Nephron progenitor cell (in vitro differentiated cells): ENCODE measurements at regions not wholly inside any gene's neighbourhood (a gene's known extent, or its start where the extent isn't known, plus 50 kb on each side); places are given as distances from the start of the nearest gene placed in this dataset.

Experiments used
- DNase-seq: peaks from one replicate; pipeline ENCODE4 v3.0.0; 2021
- H3K27ac Mint-ChIP-seq: 2 replicates; pipeline ENCODE4 v1.8.0; 2021; ENCODE audit warnings: mild to moderate bottlenecking, moderate library complexity, mixed read lengths
- H3K27me3 Mint-ChIP-seq: 2 replicates; pipeline ENCODE4 v1.8.0; 2021; ENCODE audit warnings: mild to moderate bottlenecking, low read depth, mixed read lengths; ENCODE audit not compliant: poor library complexity
- H3K36me3 Mint-ChIP-seq: 2 replicates; pipeline ENCODE4 v1.8.0; 2021; ENCODE audit warnings: low read depth, mixed read lengths
- H3K4me1 Mint-ChIP-seq: 2 replicates; pipeline ENCODE4 v1.8.0; 2021; ENCODE audit warnings: mixed read lengths
- H3K4me3 Mint-ChIP-seq: 2 replicates; pipeline ENCODE4 v1.8.0; 2021; ENCODE audit warnings: mild to moderate bottlenecking, moderate library complexity, mixed read lengths
- H3K9me3 Mint-ChIP-seq: 2 replicates; pipeline ENCODE4 v1.8.0; 2021; ENCODE audit warnings: mild to moderate bottlenecking, moderate library complexity, mixed read lengths
- TF ChIP-seq, protein P1 (sequence below): fragments of 200-600 bp; sonication (generic); IDR thresholded peaks from 2 replicates; pipeline ENCODE4 v1.5.0; 2021; ENCODE audit warnings: antibody characterized with exemption

DNA sequence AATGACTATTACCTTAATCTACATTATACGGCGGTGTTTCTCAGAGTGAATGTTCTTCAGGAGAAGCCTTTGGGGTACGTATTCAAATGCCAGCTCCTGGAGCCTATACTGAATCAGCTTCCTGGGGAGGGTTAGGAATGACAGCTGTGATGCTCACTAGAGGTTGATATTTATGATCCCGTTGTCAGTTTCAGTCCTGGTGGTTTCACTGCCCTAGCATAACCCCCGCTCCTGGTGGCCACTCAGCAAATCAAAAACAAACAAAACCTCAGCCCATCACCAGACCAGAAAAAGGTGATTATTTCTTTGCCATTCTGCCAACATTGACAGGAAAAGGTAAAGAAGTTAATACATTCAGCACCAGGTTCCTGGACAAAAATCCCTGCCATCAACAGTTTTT is 136.5 kb upstream of the CRY1 start:
- H3K27ac Mint-ChIP-seq: no peak overlapping the region
- TF ChIP-seq, protein P1, sequence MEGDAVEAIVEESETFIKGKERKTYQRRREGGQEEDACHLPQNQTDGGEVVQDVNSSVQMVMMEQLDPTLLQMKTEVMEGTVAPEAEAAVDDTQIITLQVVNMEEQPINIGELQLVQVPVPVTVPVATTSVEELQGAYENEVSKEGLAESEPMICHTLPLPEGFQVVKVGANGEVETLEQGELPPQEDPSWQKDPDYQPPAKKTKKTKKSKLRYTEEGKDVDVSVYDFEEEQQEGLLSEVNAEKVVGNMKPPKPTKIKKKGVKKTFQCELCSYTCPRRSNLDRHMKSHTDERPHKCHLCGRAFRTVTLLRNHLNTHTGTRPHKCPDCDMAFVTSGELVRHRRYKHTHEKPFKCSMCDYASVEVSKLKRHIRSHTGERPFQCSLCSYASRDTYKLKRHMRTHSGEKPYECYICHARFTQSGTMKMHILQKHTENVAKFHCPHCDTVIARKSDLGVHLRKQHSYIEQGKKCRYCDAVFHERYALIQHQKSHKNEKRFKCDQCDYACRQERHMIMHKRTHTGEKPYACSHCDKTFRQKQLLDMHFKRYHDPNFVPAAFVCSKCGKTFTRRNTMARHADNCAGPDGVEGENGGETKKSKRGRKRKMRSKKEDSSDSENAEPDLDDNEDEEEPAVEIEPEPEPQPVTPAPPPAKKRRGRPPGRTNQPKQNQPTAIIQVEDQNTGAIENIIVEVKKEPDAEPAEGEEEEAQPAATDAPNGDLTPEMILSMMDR: no peak
- DNase-seq: no peak
- no peaks in the 10 kb centered on the region for H3K9me3 Mint-ChIP-seq
- no peak overlapping the region for H3K4me3 Mint-ChIP-seq
- H3K4me1 Mint-ChIP-seq: peaks cover 41% of the 10 kb centered on the region
- H3K36me3 Mint-ChIP-seq: no peaks in the 10 kb centered on the region
- peaks cover 10% of the 10 kb centered on the region for H3K27me3 Mint-ChIP-seq

DNA sequence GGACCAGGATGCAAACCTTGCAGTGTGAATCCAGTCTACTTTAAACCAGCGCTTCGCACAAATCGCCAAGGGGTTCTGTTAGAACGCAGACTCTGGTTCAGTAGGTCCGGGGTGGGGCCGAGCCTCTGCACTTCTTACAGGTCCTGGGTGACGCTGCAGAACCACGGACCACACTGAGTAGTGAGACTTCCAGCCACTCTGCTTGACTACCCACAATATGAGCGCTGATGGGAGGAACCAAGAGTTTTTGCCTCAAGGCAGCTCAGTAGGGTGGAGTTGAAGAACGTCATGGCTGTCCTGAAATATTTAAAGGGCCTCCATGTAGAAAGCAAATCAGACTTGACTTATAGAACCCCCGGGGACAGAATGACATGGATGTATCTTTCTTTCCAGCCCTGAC is 138.0 kb upstream of the CRY1 start:
- Mint-ChIP-seq H3K4me3 (no peak overlapping the region), H3K36me3 (no peaks in the 10 kb centered on the region), H3K27me3 (peaks cover 10% of the 10 kb centered on the region), H3K27ac (no peak overlapping the region), H3K4me1 (peaks cover 38% of the 10 kb centered on the region), H3K9me3 (no peaks in the 10 kb centered on the region)
- TF ChIP-seq, protein P1: no peak
- DNase-seq: no peak

DNA sequence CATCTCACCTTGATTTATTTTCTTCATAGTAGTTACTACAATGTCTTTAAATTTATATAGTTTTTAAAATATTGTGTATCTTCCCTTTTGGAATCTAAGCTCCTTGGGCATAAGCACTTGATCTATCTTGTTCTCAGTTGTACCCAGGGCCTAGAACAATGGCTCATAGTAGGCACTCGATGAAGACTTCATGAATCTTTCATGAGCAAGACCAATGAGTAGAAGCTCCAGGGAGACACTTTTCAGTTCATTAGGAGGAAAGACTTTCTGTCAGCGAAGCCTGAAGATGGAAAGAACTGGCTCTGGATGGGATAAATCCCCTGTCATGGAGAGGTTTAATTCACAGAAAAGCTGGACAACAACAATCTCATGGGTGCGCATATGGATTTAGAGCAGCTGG is 140.2 kb upstream of the CRY1 start:
- Mint-ChIP-seq H3K4me1 (peaks cover 56% of the 10 kb centered on the region), H3K4me3 (no peak overlapping the region), H3K36me3 (no peaks in the 10 kb centered on the region), H3K27me3 (peaks cover 6% of the 10 kb centered on the region), H3K27ac (peak overlapping the region; percentile 37), H3K9me3 (no peaks in the 10 kb centered on the region)
- TF ChIP-seq, protein P1: no peak
- no peak for DNase-seq

DNA sequence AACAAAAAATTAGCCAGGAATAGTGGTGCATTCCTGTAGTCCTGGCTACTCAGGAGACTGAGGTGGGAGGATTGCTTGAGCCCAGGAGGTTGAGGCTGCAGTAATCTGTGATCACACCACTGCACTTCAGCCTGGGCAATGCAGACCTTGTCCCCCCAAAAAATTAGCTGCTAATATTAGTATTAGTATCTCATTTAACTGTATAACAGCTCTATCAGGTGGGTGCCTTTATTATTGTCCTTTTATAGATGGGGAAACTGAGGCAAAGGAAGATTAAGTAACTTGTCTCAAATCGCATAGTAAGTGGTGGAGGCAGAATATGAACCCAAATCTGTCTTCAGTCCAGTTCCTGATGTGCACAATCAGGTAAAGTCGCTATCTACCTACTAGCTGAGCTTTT is 142.3 kb upstream of the CRY1 start:
- Mint-ChIP-seq H3K9me3 (no peaks in the 10 kb centered on the region), H3K27ac (no peak overlapping the region), H3K36me3 (no peaks in the 10 kb centered on the region), H3K27me3 (peaks cover 2% of the 10 kb centered on the region), H3K4me3 (no peak overlapping the region), H3K4me1 (peaks cover 57% of the 10 kb centered on the region)
- TF ChIP-seq, protein P1: no peak
- DNase-seq: no peak

- H3K27ac Mint-ChIP-seq: peak overlapping the region; percentile 63
- H3K9me3 Mint-ChIP-seq: no peaks in the 10 kb centered on the region
- H3K4me3 Mint-ChIP-seq: no peak overlapping the region
- DNase-seq: no peak
- TF ChIP-seq, protein P1: no peak
- H3K4me1 Mint-ChIP-seq: peaks cover 70% of the 10 kb centered on the region
- no peaks in the 10 kb centered on the region for H3K36me3 Mint-ChIP-seq
- H3K27me3 Mint-ChIP-seq: peaks cover 2% of the 10 kb centered on the region
These were observed 143.6 kb upstream of the CRY1 start for GRCh38 chr12:107236824-107237511.

DNA sequence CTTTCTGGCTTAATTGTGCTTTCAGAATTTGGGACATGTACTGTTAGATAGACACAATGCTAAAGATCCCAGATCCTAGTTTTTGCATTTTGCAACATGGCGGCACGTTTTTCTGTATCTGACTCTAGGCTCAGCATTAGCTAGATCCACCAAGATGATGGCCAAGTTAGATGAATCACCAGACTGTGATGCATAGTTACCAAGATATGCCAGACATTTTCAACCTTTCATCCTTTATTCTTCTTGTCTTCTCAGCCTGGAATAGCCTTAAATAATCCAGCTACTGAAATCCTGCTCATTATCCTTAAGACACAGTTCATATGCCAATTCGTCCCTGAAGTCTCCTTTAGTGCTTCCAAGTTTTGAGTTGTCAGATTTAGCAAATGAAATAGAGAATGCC is 144.9 kb upstream of the CRY1 start:
- Mint-ChIP-seq H3K36me3 (no peaks in the 10 kb centered on the region), H3K4me1 (peaks cover 84% of the 10 kb centered on the region), H3K27ac (no peak overlapping the region), H3K27me3 (peaks cover 6% of the 10 kb centered on the region), H3K4me3 (peak overlapping the region; percentile 7), H3K9me3 (no peaks in the 10 kb centered on the region)
- TF ChIP-seq, protein P1: no peak
- DNase-seq: no peak
